NCI-H1436 treated with DMSO at 0.1 percent for 48 hours (cell line): ENCODE measurements at regions not wholly inside any gene's neighbourhood (a gene's known extent, or its start where the extent isn't known, plus 50 kb on each side); places are given as distances from the start of the nearest gene placed in this dataset.
A peak's percentile ranks its signal among the peaks of the same experiment; 100 is the strongest.
"Not testable (repeated sequence)": the region's sequence is repeated elsewhere in the genome, so short reads cannot be mapped to it uniquely, and the experiment has no call there.

Source experiments
- DNase-seq: peaks from one replicate; lab custom pipeline; 2025; lab: John Stamatoyannopoulos, UW

DNA sequence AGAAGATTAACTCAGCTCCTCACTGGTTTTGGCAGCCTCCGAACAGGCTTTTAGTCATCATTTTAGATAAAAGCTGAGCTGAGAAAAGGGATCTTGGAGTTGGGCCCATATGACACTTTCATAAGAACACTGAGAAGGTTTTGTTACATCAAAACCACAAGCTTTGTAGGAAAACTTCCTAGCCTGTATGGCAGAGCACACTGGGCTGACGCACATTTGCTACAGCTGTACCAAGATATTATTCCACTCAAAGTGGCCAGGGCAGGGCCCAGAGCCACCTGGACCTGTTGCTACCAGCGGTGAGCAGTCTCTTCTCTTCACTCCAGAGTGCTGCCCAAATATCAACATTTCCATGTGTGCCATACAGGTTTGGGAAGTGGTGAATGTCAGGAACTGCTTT, 160.5 kb upstream of the CCDC54 start:
- no peak for DNase-seq

DNA sequence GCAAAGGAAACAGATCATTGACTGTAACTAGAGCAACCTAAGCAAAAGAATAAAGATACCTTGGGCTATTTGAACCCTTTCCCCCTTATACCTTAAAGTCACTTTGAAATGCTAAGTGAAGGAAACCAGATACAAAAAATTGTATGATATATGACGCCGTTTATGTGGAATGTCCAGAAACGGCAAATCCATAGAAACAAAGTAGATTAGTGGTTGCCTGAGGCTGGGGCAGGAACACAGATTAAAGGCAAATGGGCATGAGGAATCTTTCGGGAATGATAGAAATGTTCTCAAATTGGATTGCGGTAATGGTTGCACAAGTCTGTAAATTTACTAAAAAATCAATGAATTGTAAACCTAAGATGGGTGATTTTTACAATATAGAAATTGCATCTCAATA, 160.1 kb upstream of the CCDC54 start:
- no peak for DNase-seq

DNA sequence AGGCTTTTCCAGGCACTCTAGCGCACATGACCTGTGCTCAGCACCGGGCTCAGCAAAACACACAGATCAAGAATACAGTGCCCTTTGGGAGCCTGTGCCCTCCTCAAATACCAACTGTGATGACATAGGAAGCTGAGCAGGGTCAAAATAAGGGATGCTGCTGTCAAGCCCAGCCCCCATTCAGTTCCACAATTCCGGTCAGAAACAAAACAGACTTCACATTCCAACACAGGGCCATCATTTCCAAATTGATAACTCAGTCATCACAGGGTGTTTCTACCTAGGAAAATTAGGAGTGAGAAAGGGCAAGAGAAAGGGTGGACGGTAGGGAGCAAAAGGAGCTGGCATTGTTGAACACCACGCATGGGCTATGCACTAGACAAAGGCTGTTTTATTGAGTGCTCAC, 158.4 kb upstream of the CCDC54 start:
- no peak for DNase-seq

DNA sequence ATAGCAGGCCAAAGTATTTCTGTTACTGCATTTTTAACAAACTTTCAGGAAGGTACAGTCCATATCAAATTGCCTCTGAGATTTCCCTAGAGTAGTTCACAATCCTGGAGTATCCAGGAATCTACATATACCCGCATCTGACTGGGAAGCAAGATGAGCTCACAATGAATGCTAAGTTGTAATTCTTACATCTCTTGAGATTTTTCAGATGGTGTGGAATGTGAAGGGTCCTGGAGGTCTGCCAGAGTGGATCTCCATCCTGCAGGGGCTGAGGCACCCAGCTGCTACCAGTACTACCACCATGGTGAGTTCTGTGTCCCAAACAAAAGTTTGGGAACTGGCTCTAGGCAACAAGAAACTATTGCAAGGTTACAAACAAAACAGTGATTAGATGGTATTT, 156.7 kb upstream of the CCDC54 start:
- no peak for DNase-seq

DNA sequence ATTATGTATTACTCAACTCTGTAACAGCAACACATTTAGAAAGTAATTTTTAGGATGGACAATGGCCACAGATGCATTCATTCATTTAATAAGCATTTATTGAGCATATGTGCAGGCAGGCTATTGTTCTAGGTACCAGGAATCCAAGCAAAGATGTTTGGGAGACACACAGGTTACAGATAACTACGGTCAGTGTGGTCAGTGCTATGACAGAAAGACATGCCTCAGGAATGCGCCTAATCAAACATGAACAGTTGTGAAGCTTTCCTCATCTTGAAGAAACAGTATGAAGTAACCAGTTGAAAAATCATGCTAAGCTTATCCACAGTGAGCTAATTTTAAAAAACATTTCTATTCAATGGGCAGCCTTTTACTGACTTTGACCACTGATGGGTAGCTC, 155.4 kb upstream of the CCDC54 start:
- no peak for DNase-seq

DNA sequence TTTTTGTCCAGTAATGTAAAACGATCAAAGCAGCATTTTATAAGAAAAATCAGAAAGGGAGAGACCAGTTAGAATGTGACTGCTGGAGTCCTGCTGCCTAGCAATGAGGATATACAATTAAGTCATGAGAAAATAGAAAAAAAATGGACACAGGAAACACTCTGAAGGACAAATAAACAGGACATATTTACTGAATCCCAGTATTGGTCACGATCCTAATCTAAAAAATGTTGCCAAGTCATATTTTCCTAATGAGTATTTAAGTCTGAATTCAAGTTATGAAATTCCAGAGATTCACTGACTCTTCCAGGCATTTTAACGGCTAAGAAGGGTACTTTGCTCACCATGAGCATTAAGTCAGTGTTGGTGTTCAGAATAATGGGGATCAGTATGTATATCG, 154.3 kb upstream of the CCDC54 start:
- no peak for DNase-seq

DNA sequence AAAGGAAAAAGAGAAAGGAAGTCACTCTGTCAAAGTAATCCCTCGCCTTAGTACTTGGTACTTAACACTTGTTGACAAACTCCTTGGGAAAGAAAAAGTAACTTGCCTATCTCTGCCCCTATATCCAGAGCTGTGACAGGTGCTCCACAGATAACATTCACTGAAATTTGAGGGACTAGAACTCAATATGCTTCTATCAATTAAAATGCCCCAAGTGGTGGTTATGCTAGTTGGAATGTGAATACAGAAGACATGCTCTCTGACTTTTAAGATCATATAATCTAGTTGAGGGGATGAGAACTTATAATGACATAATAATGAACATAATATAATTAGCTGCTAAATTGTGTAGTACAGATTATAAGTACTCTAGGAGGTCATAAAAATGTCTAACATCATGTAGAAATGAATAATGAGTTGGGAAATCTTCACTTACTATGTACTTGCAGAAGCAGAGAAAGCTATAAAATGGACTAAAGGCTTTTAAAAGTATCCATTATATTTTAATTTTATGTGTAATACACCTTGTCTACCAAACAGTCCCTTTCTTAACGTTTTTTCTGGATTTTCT, 153.1 kb upstream of the CCDC54 start:
- DNase-seq = no peak

DNA sequence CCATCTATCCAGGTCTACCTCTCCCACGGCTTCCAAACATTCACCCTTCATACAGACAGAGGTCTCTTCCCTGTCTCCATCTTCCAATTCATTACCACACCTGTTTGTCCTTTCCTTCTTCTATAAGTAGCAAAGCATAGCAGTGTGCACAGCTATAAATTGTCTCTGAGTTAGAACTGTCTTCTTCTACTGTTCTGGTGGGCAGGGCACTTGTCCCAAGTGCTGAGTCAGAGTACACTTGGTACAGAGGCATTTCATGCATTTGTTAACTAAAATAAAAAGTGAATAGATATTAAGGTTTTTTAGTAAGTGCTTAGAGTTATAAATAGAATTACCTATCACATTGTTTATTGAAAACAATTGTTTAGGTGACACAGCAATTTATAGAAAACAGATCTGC, 150.1 kb upstream of the CCDC54 start:
- no peak for DNase-seq

DNA sequence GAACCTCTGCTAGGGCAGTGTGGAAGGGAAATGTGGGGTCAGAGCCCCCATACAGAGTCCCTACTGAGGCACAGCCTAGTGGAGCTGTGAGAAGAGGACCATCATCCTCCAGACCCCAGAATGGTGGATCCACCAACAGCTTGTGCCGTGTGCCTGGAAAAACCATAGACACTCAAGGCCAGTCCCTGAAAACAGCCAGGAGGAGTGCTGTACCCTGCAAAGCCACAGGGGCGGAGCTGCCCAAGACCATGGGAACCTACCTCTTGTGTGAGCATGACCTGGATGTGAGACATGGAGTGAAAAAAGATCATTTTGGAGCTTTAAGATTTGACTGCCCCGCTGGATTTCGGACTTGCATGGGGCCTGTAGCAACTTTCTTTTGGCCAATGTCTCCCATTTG, 143.4 kb upstream of the CCDC54 start:
- DNase-seq = not testable (repeated sequence)

DNA sequence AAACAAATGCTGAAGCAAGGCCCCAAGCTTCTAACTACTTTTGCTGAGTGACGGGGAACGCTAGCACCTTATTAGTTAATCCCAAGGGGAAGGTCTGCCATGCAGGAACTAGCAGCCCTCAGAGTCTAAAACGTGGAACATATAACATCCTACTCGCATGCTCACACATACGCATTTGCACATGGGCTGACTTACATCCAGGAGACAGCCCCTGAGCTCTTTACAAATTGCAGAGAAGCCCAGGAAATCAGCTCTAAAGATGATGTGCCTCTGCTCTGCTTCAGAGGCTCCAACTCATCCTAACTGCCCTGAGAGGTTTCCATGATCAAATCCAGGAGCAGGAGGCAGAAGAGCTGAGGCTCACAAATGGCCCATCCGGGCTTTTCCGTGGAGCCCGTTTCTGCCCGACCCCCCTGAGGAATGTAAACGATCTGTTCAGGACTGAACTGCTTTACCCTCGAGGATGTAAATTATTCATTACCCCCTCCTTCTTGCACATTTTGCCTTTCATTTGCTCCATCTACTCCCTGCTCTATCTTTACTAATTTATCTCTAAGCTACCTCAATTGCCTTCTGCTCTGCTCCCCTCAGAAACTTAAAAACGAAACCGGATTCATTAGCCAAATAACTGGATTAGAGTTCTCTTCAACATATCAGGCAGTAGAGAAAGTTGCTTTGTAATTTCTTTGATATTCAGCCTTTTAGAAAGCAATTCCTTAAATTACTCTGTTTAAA, 141.9 kb upstream of the CCDC54 start:
- no peak for DNase-seq

DNA sequence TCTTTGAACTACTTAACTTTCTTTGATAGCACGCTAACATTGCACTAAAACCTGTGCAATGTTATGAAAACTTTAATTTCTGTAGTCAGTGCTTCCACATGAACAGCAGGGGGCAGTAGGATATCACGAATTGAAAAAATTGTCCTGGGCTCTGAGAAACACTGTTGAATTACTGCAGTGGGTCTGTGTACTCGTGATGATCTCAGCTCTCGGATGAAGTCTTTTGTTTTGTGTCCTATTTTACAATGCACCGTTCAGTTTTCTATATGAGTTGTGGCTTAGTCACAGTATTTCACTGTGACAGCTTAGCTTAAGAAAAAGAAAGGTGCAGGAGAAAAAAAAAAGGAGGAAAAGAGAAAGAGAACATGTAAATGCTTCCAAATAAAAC, 141.3 kb upstream of the CCDC54 start:
- DNase-seq = peak; percentile 48

DNA sequence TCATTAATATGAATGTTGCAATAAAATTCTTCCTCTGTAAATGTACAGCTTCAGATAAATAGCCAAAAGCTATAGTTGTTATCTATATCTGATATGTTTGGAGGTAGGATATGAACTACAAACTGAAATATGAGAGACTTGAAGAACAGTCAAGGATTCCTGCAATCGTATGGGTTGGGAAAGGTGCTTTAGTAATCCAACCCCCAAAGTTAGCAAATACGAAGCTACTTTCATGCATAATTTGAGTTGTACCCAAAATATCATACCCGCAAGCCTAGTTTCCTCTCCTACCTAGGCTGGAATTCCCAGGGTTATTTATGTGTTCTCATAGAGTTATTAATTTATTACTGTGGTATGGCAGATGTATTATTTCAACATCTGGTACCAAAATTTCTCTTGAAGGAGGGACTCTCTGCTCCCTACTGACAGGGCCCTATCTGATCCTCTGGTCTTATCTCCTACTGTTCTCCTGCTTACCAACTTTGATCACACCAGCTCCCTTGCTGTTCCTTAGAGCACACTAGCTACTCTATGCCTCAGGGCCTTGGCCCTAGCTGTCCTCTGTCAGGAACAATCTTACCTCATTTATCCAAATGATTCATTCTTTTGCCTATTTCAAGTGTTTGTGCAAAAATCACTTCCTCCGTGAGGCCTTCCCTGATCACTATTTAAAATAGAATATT, 140.4 kb upstream of the CCDC54 start:
- DNase-seq = no peak

DNA sequence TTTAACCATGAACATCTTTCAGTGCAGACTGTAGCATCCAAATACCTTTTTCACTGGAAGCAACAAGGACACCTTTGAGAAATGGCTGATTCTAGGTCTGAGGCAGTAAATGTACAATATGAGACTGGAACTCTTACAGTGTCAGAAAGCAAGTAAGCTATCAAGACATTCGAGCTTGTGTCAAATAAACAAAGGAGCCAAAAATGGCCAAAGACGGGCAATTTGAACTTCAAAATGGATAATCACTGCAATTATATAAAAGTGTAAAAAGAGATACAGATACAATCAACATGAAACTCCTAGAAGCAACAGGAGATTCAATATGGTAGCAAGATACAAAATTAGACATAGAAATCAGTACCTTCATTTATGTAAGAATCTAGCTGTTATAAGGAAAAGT, 138.5 kb upstream of the CCDC54 start:
- no peak for DNase-seq

DNA sequence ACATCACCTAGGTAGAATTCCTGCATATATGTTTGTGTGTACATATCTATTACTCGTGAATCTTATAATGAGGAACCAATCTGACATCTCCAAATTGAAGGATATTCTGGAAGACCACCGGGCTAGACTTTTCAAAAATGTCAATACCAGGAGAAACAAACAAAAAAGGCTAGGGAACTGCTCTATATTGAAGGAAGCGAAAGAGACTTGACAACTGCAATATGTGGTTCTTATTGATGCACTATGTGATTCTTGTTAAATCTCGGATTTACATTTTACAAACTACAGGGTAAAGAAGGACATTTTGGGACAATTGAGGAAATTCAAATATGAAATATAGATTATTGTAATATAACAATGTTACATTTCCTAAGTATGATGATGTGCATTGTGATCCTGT, 137.5 kb upstream of the CCDC54 start:
- DNase-seq = no peak

DNA sequence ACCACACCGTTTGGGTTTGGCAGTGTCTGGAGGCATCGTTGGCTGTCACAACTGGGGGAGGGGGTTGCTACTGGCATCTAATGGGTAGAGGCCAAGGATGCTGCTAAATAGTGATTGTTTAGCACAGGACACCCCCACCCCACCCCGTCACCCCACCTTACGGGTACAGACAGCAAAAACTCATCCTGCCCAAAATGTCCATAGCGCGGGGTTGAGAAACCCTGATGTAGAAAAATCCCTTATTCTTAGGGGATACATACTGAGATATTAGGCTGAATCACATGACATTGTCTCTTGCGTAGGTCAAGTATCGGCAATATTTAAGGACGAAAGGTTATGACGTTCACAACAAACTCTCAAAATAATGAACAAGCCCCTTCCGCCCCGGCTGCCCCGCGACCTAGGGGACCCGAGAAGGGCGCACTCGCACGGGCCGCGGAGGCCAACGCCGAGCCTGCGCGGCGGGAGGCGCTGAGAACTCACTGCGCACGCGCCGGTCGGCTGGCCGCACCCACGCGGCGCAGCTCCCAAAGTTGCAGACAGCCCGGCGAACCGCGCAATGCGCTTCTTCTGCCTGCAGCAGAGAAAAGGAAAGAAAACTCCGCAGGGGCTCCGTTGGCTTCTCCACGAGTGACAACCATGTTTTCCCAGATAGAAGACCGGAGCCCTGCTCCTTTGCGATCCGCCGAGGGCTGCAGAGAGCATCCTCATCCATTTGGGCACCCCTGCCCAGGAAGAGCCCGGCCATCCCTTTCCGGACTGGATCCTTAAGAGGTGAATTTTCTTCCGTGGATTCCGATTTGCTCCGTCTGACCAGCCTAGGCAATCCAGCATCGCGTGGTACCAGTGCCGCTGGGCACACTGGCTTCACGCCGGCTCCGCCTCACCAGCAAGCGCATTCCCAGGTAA, 136.8 kb upstream of the CCDC54 start:
- DNase-seq = no peak

DNA sequence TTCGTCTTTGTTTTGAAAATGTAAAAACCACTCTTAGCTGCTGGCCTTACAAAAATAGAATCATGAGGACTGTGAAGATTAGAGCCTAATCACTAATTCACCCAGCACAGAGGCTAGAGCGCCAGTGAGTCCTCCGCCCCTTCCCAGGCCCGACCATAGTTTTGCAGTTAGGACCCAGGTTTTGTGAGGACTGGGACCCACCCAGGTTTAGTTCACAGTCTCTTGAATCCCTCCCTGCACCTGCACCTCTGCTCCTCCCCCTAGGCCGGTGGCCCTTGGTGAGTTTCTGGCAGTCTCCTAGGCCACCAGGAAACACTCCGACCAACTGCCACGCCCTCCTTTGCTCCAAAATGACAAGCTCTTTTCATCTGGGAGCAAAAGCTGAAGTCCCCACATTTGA, 136.0 kb upstream of the CCDC54 start:
- DNase-seq = no peak

DNA sequence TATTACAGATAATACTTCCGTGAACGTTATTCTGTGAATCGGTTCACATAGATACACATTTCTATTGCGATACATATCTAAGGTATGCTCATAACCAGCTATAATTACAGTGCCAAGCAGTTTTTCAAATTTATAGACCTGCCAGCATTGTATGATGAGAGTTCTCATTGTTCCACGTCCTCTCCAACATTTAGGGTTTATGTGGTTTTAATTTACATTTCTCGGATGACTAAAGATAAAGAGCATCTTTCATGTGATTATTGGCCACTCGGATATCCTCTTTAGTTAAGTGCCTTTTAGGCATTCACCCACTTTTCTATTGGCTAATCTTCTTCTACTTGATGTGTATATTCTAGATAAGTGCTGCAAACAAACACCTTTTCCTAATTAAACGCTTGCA, 134.7 kb upstream of the CCDC54 start:
- DNase-seq = peak; percentile 33

DNA sequence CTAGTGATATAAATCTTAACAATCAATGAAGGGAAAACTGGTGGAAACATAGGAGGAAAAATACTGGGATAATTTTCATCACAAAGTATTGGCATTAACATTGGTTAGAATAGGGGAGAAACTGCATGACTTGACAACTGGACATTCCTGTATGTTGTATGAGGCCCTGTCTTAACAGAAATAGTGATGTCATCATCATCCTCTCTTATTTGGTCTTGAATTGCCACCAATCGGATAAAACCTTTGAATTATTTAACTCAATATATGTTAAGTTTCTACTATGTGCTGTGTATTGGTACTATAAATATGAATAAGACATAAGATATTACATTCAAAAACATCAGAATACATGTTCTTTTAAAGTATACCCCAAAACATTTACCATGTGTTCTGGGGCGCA, 130.1 kb upstream of the CCDC54 start:
- no peak for DNase-seq

DNA sequence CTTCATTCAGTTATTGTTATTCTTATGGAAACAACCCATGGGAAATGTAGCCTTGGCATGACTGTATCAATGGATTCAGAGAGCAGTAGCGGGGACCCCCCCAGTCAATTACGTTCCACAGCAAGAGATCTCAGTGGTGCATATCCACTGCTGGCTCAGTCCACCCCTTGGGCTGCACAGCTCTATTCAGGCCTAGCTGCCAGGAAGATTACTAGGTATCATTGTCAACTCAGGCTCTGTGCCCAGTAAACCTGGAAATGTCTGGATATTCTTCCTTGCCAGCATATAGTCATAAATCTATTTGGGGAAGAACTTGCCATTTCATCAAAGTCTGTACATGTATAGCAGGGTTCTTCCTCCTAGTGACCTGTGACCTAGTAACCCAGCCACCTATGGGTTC, 128.1 kb upstream of the CCDC54 start:
- no peak for DNase-seq

DNA sequence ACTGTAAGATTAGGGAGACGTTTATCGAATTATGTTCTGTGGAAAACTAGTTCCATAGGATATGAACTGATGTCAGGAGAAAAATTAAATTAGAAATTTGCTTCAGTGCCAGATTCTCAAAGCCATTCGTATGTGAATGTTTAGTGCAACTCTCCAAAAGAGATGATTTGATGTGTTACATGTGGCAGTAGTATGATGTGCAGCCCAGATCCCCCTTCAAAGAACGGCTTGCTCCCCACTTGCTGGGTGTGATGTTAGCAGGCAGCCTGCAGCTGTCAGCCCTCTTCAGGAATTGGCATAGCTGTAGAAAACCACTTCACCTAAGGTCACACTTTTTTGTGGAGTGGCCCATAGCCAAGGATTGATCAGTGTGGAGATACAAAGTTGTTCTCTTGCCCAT, 127.0 kb upstream of the CCDC54 start:
- DNase-seq = no peak

DNA sequence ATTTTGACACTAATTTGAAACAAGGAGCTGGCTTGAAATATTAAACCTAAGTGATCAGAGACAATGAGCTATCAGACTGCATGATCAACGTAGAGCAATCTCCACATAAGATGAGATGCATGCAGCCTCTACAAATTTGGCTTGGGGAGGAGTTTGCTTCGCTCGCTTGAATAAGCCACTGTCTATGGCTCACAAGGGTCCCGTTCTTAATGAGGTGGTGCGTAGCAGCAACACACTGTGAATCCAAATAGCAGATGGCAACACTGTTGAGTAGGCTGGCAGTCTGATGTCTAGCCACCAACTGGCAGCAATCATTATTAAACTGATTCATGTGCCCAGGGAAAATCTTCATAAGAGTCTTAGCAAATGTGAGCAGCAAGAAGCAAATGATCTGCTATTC, 125.4 kb upstream of the CCDC54 start:
- no peak for DNase-seq

DNA sequence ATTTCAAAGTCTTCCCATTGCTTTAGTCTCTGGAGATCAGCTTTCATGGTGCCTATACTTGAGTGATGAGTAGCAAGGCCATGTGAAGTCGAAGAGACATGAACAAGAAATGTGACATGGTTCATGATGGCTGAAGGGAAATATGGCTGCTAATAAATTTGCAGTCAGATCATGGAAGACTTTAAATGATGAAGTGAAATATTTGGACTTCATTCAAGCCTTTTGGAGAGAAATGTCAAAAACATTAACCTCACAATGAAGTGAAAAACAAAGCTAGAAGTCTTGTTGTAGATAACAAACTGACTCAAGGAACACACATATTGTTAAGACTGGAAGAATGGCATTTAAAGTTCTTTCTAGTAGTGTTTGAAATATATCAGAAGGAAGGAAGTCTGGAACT, 120.3 kb upstream of the CCDC54 start:
- no peak for DNase-seq

DNA sequence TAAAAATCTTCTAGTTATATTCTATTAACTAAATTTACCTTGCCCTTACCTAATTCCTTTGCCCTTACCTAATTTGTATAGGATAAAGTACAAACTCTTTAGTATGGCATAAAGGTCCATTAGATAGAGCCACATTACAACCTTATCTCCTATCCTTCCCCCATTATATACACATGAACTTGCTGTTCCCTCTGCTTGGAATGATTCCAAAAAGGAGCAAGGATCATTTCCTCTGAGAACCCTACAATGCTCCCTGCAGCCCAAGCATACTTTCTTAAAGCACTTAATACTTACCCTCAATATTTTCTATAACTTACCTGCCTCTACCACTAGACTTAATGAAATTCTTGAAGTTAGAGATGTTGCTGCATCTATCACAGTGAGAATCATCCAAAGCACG, 118.9 kb upstream of the CCDC54 start:
- DNase-seq = no peak
